ENCODE measurements at regions not wholly inside any gene's neighbourhood (a gene's known extent, or its start where the extent isn't known, plus 50 kb on each side); places are given as distances from the start of the nearest gene placed in this dataset.
"Not testable (repeated sequence)": the region's sequence is repeated elsewhere in the genome, so short reads cannot be mapped to it uniquely, and the experiment has no call there.

DNA sequence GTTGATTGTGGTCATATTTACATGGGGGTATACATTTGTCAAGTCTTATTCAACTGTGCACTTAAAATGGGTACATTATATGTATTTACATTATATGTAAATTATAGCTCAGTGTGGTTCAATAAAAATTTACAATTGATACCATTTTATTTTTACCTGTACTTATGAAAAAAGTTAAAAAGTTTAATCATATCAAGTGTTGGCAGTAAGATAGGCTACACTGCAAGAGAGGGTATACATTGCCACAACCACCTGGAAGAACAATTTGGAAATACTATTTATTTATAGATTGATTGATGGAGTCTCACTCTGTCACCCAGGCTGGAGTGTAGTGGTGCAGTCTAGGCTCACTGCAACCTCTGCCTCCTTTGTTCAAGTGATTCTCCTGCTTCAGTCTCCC lies 453.3 kb downstream of the XYLT1 start:
- DNase-seq: no peak

DNA sequence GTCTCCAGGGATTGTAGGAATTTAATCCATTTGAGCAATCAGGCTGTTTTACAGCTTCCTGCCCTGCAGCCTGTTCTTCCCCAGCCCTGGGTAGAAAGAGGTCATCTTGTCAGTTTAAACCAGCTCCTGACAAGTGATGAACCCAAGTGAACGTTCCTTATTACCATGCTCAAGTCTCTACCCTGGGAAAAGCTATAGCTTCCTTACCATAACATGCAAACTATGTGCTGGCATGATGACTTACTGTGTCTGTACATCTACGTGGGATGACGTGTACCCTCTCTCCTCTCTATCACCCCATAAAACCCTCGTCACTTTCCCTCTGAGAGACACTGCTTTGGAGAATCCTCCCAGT lies 452.2 kb downstream of the XYLT1 start:
- no peak for DNase-seq

DNA sequence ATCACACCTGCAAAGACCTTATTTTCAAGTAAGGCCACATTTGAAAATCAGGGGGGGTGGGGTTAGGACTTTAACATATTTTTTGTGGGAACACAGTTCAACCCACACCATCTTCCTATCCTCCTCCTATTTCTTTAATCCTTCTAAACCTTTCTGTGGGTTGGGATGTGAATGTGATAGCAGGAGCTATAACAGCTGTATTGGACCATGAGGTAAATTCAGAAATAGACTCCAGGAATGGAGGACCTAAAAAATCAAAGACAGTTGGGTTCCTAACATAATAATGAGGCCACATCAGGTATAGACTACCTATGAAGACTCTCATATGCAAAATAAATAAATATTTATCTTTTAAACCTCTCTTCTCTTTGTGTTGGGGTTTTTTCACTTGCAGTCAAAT lies 451.4 kb downstream of the XYLT1 start:
- DNase-seq: no peak

DNA sequence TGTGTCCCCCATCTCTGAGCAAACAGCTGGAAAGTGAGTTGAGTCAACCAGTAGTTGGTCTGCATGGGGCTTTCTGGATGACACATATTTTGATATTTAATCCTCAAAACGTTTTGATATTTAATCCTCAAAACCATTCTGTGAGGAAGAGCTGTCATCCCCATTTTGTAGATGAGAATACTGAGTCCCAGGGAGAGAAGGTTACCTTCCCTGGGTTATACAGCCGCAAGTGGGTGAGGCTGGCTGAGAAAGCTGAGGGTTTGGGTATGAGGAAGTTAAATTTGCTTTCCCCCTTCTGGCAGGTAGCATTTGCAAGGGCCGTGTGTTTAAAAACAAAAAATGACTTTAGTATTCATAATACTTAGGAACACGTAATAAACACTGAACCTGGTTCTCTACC lies 447.2 kb downstream of the XYLT1 start:
- no peak for DNase-seq

- DNase-seq: no peak
Observed at GRCh38 chr16:17024514-17024913, 446.2 kb downstream of the XYLT1 start.

DNA sequence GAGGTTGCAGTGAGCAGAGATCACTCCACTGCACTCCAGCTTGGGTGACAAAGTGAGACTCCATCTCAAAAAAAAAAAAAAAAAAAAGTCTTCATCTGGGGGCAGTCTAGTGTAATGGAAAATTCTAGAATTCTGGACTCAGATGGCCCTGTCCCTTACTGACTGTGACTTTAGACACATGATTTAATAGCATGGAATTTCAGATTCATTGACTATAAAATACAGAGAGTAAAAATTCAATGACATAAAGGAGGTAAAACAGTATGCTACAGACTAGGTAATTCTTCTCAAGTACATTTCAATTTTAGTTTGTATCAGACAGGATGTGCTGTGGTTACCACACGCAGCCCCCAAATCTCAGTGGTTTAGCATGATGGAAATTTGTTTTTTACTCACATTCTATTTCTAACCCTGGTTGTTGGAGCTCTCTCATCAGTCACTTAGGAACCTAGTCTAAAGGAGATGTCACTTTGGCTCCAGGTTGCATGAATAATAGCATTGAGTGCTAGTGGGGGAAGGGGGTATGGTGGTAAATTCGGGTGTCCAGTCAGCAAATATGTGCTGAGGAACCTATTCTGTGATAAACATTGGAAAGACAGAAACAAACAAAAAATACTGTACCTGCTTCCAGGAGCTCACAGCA lies 444.0 kb downstream of the XYLT1 start:
- DNase-seq: no peak

- no peak for DNase-seq
Observed at GRCh38 chr16:17027488-17028129, 443.2 kb downstream of the XYLT1 start.

GRCh38 chr16:17029602-17030350 lies 441.0 kb downstream of the XYLT1 start:
- DNase-seq: no peak

- DNase-seq: no peak
Observed at GRCh38 chr16:17031484-17032268, 439.1 kb downstream of the XYLT1 start.

DNA sequence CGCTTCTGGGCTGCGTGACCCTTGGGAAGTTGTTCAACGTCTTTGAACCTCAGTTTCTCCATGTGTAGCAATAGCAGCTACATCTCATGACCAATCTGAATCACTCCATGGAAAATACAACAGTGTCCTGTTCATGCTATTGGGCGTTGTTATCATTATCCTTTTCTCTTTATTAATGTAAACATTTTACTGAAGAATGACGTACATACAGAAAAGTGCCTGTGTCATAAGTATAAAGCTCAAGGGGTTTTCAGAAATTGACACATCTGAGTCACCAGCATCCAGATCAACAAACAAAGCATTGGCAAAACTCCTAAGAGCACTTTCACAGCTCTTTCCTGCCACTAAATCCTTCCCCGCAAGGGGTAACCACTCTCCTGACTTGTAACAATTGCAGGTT lies 438.4 kb downstream of the XYLT1 start:
- DNase-seq: no peak

GRCh38 chr16:17034477-17035252 lies 436.1 kb downstream of the XYLT1 start:
- no peak for DNase-seq

DNA sequence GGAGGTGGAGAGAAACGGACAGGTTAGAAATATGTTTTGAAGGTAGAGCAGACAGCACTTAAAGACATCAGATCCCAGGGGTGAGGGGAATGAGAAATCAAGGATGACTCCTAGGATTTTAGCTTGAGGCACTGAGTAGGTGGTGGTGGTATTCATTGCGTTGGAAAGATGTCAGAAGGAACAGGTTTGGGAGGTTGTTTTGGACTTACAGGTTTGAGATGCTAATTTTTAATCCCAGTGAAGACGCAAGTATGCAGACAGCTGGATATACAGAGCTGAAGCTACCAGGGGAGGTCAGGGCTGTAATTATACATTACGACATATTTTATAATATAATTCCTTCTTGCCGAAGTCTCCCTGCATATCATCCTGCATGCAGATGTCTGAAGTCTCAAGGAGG lies 433.3 kb downstream of the XYLT1 start:
- DNase-seq: no peak

GRCh38 chr16:17038415-17038814 lies 432.3 kb downstream of the XYLT1 start:
- DNase-seq: no peak

- DNase-seq: not testable (repeated sequence)
Observed at GRCh38 chr16:17049109-17049508, 421.7 kb downstream of the XYLT1 start.

DNA sequence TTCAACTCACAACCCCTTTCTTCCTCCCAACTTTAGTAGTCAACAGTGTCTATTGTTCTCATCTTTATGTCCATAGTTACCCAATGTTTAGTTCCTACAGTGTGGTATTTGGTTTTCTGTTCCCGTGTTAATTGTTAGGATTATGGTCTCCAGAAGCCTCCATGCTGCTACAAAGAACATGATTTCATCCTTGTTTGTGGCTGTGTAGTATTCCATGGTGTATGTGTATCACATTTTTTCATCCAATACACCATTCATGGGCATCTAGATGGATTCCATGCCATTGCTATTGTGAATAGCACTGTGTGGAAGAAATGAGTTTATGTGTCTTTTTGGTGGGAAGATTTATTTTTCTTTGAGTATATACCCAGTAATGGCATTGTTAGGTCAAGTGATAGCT lies 420.3 kb downstream of the XYLT1 start:
- DNase-seq: no peak
